ENCODE measurements at regions not wholly inside any gene's neighbourhood (a gene's known extent, or its start where the extent isn't known, plus 50 kb on each side); places are given as distances from the start of the nearest gene placed in this dataset.

- TF ChIP-seq, protein P1, sequence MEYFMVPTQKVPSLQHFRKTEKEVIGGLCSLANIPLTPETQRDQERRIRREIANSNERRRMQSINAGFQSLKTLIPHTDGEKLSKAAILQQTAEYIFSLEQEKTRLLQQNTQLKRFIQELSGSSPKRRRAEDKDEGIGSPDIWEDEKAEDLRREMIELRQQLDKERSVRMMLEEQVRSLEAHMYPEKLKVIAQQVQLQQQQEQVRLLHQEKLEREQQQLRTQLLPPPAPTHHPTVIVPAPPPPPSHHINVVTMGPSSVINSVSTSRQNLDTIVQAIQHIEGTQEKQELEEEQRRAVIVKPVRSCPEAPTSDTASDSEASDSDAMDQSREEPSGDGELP (CRISPR knock-in tag; IDR thresholded peaks at IDR 0.05; ENCODE audit: borderline replicate concordance): no peak
- no peak for TF ChIP-seq HCFC1 (IDR thresholded peaks at IDR 0.05; ENCODE audit: low read depth, low read length)
These were observed 796.7 kb downstream of the QKI start for GRCh38 chr6:164211254-164211653.

Data from K562 (cell line).